ENCODE measurements at regions not wholly inside any gene's neighbourhood (a gene's known extent, or its start where the extent isn't known, plus 50 kb on each side); places are given as distances from the start of the nearest gene placed in this dataset.

- Histone ChIP-seq H4K5ac (ENCODE audit: insufficient read length, low read depth, low read length) (no peak overlapping the region), H3K23ac (ENCODE audit: insufficient read length) (no peak overlapping the region), H2BK120ac (replicated peaks; ENCODE audit: low read depth, low read length) (no peak overlapping the region), H2AK5ac (ENCODE audit: low read depth, low read length) (no peak overlapping the region), H3K4me2 (ENCODE audit: insufficient read depth in 1 of 2, low read depth in 2 of 2, low read length in 2 of 2) (no peak overlapping the region), H4K20me1 (replicated peaks in 1 of 2; ENCODE audit: control insufficient read depth in 1 of 2, insufficient read depth in 2 of 2, low read length in 2 of 2) (no peaks in the 10 kb centered on the region), H3K23me2 (ENCODE audit: low read depth, low read length) (no peaks in the 10 kb centered on the region; the same call in 1 of the 2 replicates), H4K8ac (ENCODE audit: extremely low read depth, insufficient read depth, low read length) (no peak overlapping the region), H2BK12ac (ENCODE audit: low read depth, low read length) (no peak overlapping the region), H2BK20ac (ENCODE audit: low read length) (no peak overlapping the region), H3K18ac (ENCODE audit: extremely low read depth, low read length) (no peak overlapping the region), H2AFZ (ENCODE audit: low read length) (no peak overlapping the region), H2BK15ac (ENCODE audit: low read length) (no peak overlapping the region), H3K79me2 (ENCODE audit: control insufficient read depth in 1 of 2, insufficient read depth in 2 of 2, low read length in 2 of 2) (no peaks in the 10 kb centered on the region), H3K79me1 (ENCODE audit: low read depth, low read length) (no peaks in the 10 kb centered on the region), H3K14ac (ENCODE audit: insufficient read length) (no peak overlapping the region), H3K9me3 (ENCODE audit: insufficient read depth in 2 of 2, low read depth in 1 of 2, low read length in 1 of 2) (no peaks in the 10 kb centered on the region), H3K27me3 (replicated peaks in 1 of 4; ENCODE audit: control insufficient read depth in 3 of 4, extremely low read depth in 1 of 4, insufficient read depth in 3 of 4, low read length in 3 of 4) (no peaks in the 10 kb centered on the region), H3K9ac (replicated peaks in 1 of 4; ENCODE audit: extremely low read depth in 1 of 4, low read depth in 3 of 4, low read length in 3 of 4) (no peak overlapping the region), H3K27ac (ENCODE audit: low read depth, low read length) (no peak overlapping the region), H3K4ac (replicated peaks; ENCODE audit: insufficient read length, low read depth, low read length) (no peak overlapping the region), H3K4me1 (replicated peaks in 1 of 4; ENCODE audit: control insufficient read depth in 3 of 4, insufficient read depth in 4 of 4, low read length in 3 of 4) (no peaks in the 10 kb centered on the region), H3K56ac (replicated peaks; ENCODE audit: insufficient read length, low read depth, low read length) (no peak overlapping the region), H4K91ac (replicated peaks; ENCODE audit: insufficient read length, low read length) (no peak overlapping the region), H3K36me3 (ENCODE audit: control insufficient read depth in 2 of 4, insufficient read depth in 4 of 4, low read length in 3 of 4) (no peaks in the 10 kb centered on the region), H3K4me3 (ENCODE audit: extremely low read depth in 1 of 4, insufficient read depth in 2 of 4, low read depth in 3 of 4, low read length in 4 of 4) (no peak overlapping the region), H2BK5ac (ENCODE audit: low read depth, low read length) (no peak overlapping the region)
- FAIRE-seq (no peak), DNase-seq (ENCODE audit: low read depth in 1 of 2, low spot score in 2 of 2) (no peak)
- ChIA-PET POLR2A (ENCODE audit: partially characterized antibody) (no interaction called here), CTCF (ENCODE audit: partially characterized antibody) (interaction anchor here (0.6 to 1.2 kb wide), 2 partner anchors 13 to 295 kb away, joined by 3 read pairs; no protein-coding TSS in a partner anchor)
- 53% methylated on average over 7 of the region's 7 CpGs; no CpG with 5 or more reads in 1 of the 2 experiments for WGBS, 2 experiments (ENCODE audit: extremely low coverage in 1 of 2, insufficient coverage in 1 of 2, insufficient read length in 1 of 2, insufficient replicate concordance in 2 of 2, low coverage in 1 of 2, low lambda C conversion rate in 2 of 2, missing lambda C conversion rate in 1 of 2)
- no peak for TF ChIP-seq EZH2 (IDR thresholded peaks at IDR 0.05; ENCODE audit: low read depth, low read length, severe bottlenecking)
- TF ChIP-seq ATF3 (IDR thresholded peaks at IDR 0.05; ENCODE audit: insufficient read depth, low read depth, low read length), result no peak
- no peak for TF ChIP-seq SAP30 (IDR thresholded peaks at IDR 0.05; ENCODE audit: insufficient read depth, insufficient replicate concordance, low read length)
- no peak for TF ChIP-seq FOSL1 (IDR thresholded peaks at IDR 0.05; ENCODE audit: insufficient read depth, low read depth, low read length)
- no peak for TF ChIP-seq KDM1A (IDR thresholded peaks at IDR 0.05; ENCODE audit: borderline replicate concordance, low read length)
- no peak for TF ChIP-seq POLR2AphosphoS5 (IDR thresholded peaks at IDR 0.05; ENCODE audit: low read depth, low read length)
- TF ChIP-seq SIN3A (conservative IDR thresholded peaks at IDR 0.05 in 1 of 2, IDR thresholded peaks at IDR 0.05 in 1 of 2; ENCODE audit: low read depth in 1 of 2, low read length in 2 of 2), result no peak
- no peak for TF ChIP-seq YY1 (IDR thresholded peaks at IDR 0.05; ENCODE audit: low read depth, low read length)
Observed at GRCh38 chr17:73943416-73944110, 259.9 kb upstream of the RPL38 start.
